Hepatocyte (in vitro differentiated cells): ENCODE measurements at regions not wholly inside any gene's neighbourhood (a gene's known extent, or its start where the extent isn't known, plus 50 kb on each side); places are given as distances from the start of the nearest gene placed in this dataset.
"Not testable (repeated sequence)": the region's sequence is repeated elsewhere in the genome, so short reads cannot be mapped to it uniquely, and the experiment has no call there.

Source experiments
- DNase-seq: peaks from one replicate; pipeline ENCODE4 v3.0.0-alpha.2; 2016; ENCODE audit warnings: low spot score
- H2AFZ ChIP-seq: fragments of 200-600 bp; sonication (generic); 2 replicates; pipeline ENCODE4 v1.6.0; 2016; ENCODE audit warnings: antibody characterized with exemption, mild to moderate bottlenecking
- H3K27ac ChIP-seq: fragments of 200-600 bp; sonication (generic); 2 replicates; pipeline ENCODE4 v1.5.1; 2016; ENCODE audit warnings: mild to moderate bottlenecking
- H3K27me3 ChIP-seq: fragments of 200-600 bp; sonication (generic); 2 replicates; pipeline ENCODE4 v1.6.1; 2016
- H3K36me3 ChIP-seq: fragments of 200-600 bp; sonication (generic); replicated peaks from 2 replicates; pipeline ENCODE4 v1.5.1; 2016; ENCODE audit warnings: low read depth; ENCODE audit not compliant: insufficient read depth
- H3K4me1 ChIP-seq: fragments of 200-600 bp; sonication (generic); 2 replicates; pipeline ENCODE4 v1.5.1; 2016; ENCODE audit warnings: mild to moderate bottlenecking, moderate library complexity; ENCODE audit not compliant: insufficient read depth
- H3K4me2 ChIP-seq: fragments of 200-600 bp; sonication (generic); 2 replicates; pipeline ENCODE4 v1.6.0; 2016
- H3K4me3 ChIP-seq: fragments of 200-600 bp; sonication (generic); 2 replicates; pipeline ENCODE4 v1.5.1; 2016; ENCODE audit warnings: mild to moderate bottlenecking
- H3K79me2 ChIP-seq: fragments of 200-600 bp; sonication (generic); 2 replicates; pipeline ENCODE4 v1.6.0; 2017; ENCODE audit warnings: mild to moderate bottlenecking
- H3K9me2 ChIP-seq: fragments of 200-600 bp; sonication (generic); replicated peaks from 2 replicates; pipeline ENCODE4 v1.6.0; 2017; ENCODE audit warnings: mild to moderate bottlenecking; ENCODE audit not compliant: insufficient read depth
- H3K9me3 ChIP-seq: fragments of 200-600 bp; sonication (generic); 2 replicates; pipeline ENCODE4 v1.5.1; 2016; ENCODE audit warnings: low read depth, mild to moderate bottlenecking
- H4K20me1 ChIP-seq: fragments of 200-600 bp; sonication (generic); 2 replicates; pipeline ENCODE4 v1.6.0; 2016; ENCODE audit warnings: mild to moderate bottlenecking; ENCODE audit not compliant: insufficient read depth, poor library complexity, severe bottlenecking
- CTCF ChIP-seq: fragments of 200-600 bp; sonication (generic); IDR thresholded peaks from 2 replicates; pipeline ENCODE4 v1.5.1; 2016; ENCODE audit warnings: antibody characterized with exemption, mild to moderate bottlenecking; ENCODE audit not compliant: poor library complexity
- EZH2 ChIP-seq: fragments of 200-600 bp; sonication (generic); IDR thresholded peaks from 2 replicates; pipeline ENCODE4 v1.6.1; 2016; ENCODE audit warnings: antibody characterized with exemption, mild to moderate bottlenecking, borderline replicate concordance
- EZH2phosphoT487 ChIP-seq: fragments of 200-600 bp; sonication (generic); IDR thresholded peaks from one replicate; pipeline ENCODE4 v1.6.1; 2018; ENCODE audit warnings: antibody characterized with exemption, mild to moderate bottlenecking, low read depth, moderate library complexity; ENCODE audit not compliant: unreplicated experiment, severe bottlenecking
- WGBS: methylation state at CpG from one replicate; pipeline ENCODE4 v1.1.6; 2016; ENCODE audit warnings: low lambda C conversion rate; ENCODE audit errors: missing lambda C conversion rate; 5-methylcytosine and 5-hydroxymethylcytosine counted together

GRCh38 chr1:95893921-95894320 lies 659.9 kb downstream of the RWDD3 start:
- H3K79me2 ChIP-seq: no peaks in the 10 kb centered on the region
- H3K27me3 ChIP-seq: no peaks in the 10 kb centered on the region
- no peaks in the 10 kb centered on the region for H3K9me2 ChIP-seq
- TF ChIP-seq EZH2 (no peak), EZH2phosphoT487 (no peak), CTCF (no peak)
- H3K4me2 ChIP-seq: no peak overlapping the region
- no peak for DNase-seq
- H2AFZ ChIP-seq: no peak overlapping the region
- no peaks in the 10 kb centered on the region for H3K36me3 ChIP-seq
- H3K4me1 ChIP-seq: no peaks in the 10 kb centered on the region
- no peaks in the 10 kb centered on the region for H4K20me1 ChIP-seq
- H3K9me3 ChIP-seq: peaks cover 3% of the 10 kb centered on the region
- 99% methylated on average over 2 of the region's 2 CpGs for WGBS
- no peak overlapping the region for H3K4me3 ChIP-seq
- H3K27ac ChIP-seq: no peak overlapping the region

- H3K4me1 ChIP-seq: no peaks in the 10 kb centered on the region
- H3K27me3 ChIP-seq: no peaks in the 10 kb centered on the region
- no peak overlapping the region for H3K4me3 ChIP-seq
- H3K9me2 ChIP-seq: no peaks in the 10 kb centered on the region
- H3K79me2 ChIP-seq: no peaks in the 10 kb centered on the region
- no peak overlapping the region for H3K4me2 ChIP-seq
- WGBS: 86% methylated on average over 2 of the region's 2 CpGs
- H3K36me3 ChIP-seq: no peaks in the 10 kb centered on the region
- no peaks in the 10 kb centered on the region for H4K20me1 ChIP-seq
- TF ChIP-seq EZH2: no peak
- H3K27ac ChIP-seq: no peak overlapping the region
- peaks cover 3% of the 10 kb centered on the region for H3K9me3 ChIP-seq
- DNase-seq: no peak
- no peak overlapping the region for H2AFZ ChIP-seq
These were observed 669.0 kb downstream of the RWDD3 start for GRCh38 chr1:95903060-95903459.

- no peaks in the 10 kb centered on the region for H3K4me1 ChIP-seq
- H3K4me2 ChIP-seq: no peak overlapping the region
- no peaks in the 10 kb centered on the region for H3K9me2 ChIP-seq
- TF ChIP-seq EZH2: no peak
- TF ChIP-seq EZH2phosphoT487: no peak
- TF ChIP-seq CTCF: no peak
- no peaks in the 10 kb centered on the region for H3K36me3 ChIP-seq
- WGBS: 74% methylated on average over 1 of the region's 1 CpG
- no peak overlapping the region for H2AFZ ChIP-seq
- H3K9me3 ChIP-seq: no peaks in the 10 kb centered on the region
- no peaks in the 10 kb centered on the region for H3K79me2 ChIP-seq
- DNase-seq: no peak
- H4K20me1 ChIP-seq: no peaks in the 10 kb centered on the region
- H3K4me3 ChIP-seq: no peak overlapping the region
- H3K27ac ChIP-seq: no peak overlapping the region
- H3K27me3 ChIP-seq: no peaks in the 10 kb centered on the region
These were observed 671.9 kb downstream of the RWDD3 start for GRCh38 chr1:95905818-95906395.

GRCh38 chr1:95911739-95912138 lies 677.7 kb downstream of the RWDD3 start:
- H3K27ac ChIP-seq, H3K36me3 ChIP-seq, H3K9me2 ChIP-seq, H3K4me3 ChIP-seq, H3K27me3 ChIP-seq, DNase-seq, H3K9me3 ChIP-seq, H4K20me1 ChIP-seq, H3K4me2 ChIP-seq, H3K79me2 ChIP-seq, H3K4me1 ChIP-seq, H2AFZ ChIP-seq: not testable (repeated sequence)
- WGBS: 80% methylated on average over 3 of the region's 3 CpGs
